ENCODE measurements at regions not wholly inside any gene's neighbourhood (a gene's known extent, or its start where the extent isn't known, plus 50 kb on each side); places are given as distances from the start of the nearest gene placed in this dataset.

DNA sequence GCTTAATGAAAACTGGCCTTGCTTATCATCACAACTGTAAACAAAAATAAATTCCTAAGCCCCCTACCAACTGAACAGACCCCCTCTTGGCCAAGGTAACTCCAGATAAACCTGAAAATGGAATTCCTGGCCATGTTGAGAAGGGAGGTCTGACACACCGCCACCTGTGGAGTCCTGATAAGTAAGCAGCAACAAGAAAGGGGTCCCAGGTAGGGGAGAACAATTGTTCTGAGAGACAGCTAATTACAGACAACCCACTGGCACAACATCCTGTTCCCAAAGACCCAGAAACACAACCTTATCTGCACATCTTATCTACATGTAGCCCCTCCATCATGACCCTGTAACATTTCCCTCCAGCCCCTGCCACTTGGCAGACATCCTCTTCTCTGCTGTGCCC, 91.2 kb upstream of the TNR start:
- no peak for DNase-seq (ENCODE audit: low spot score)
- in situ Hi-C loops (cut with HindIII; ENCODE audit: low sequenced_read_pairs), result no loop called here

- no peak for DNase-seq (ENCODE audit: low spot score)
- in situ Hi-C loops (cut with HindIII; ENCODE audit: low sequenced_read_pairs), result no loop called here
Observed at GRCh38 chr1:175833951-175834350, 90.6 kb upstream of the TNR start.

DNA sequence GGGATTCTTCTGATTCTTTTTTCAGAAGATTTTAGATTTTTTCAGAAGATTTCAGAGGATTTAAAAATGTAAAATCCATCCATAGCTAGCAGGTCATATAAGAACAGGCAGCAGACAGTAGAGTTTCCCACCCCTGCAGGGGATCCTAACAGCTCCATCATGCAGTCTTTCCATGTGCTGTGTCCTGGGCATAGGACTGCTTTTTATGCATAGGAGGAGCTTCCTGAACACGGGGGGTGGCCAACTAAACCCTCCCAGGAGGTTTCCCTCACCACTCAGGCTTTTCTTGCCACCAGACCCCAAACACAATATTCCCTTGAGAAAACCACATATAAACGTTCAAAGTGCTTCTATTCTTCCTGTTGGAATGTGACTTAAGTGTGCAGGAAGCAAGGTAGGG, 90.1 kb upstream of the TNR start:
- in situ Hi-C loops (cut with HindIII; ENCODE audit: low sequenced_read_pairs), result no loop called here

GRCh38 chr1:175830500-175830899, 87.1 kb upstream of the TNR start:
- in situ Hi-C loops (cut with HindIII; ENCODE audit: low sequenced_read_pairs), result no loop called here
- DNase-seq (ENCODE audit: low spot score), result no peak

More for the DNA sequence above, 90.1 kb upstream of the TNR start:
- no peak for DNase-seq (ENCODE audit: low spot score)

- in situ Hi-C loops (cut with HindIII; ENCODE audit: low sequenced_read_pairs), result no loop called here
- no peak for DNase-seq (ENCODE audit: low spot score)
Observed at GRCh38 chr1:175829845-175830244, 86.5 kb upstream of the TNR start.

- in situ Hi-C loops (cut with HindIII; ENCODE audit: low sequenced_read_pairs), result no loop called here
- no peak for DNase-seq (ENCODE audit: low spot score)
Observed at GRCh38 chr1:175826705-175827104, 83.3 kb upstream of the TNR start.

DNA sequence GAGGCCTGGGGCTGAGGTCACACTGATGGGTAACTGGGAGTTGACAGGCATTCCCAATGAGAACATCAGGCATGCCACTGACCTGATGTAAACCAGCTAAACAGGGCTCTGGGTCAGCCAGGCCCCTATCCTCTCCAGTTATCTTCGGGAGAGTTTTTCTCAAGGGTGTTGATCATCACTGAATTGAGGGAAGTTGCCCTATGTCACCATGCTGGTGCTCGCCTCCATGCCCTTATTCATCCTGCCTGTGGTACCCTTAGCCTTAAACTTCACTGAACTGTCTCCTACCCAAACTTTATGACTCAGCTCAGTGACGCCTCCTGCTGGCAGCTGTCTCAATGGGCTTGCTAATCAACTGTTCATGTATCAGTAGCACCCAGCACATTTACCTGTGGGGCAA, 80.7 kb upstream of the TNR start:
- in situ Hi-C loops (cut with HindIII; ENCODE audit: low sequenced_read_pairs), result no loop called here
- DNase-seq (ENCODE audit: low spot score), result no peak

DNA sequence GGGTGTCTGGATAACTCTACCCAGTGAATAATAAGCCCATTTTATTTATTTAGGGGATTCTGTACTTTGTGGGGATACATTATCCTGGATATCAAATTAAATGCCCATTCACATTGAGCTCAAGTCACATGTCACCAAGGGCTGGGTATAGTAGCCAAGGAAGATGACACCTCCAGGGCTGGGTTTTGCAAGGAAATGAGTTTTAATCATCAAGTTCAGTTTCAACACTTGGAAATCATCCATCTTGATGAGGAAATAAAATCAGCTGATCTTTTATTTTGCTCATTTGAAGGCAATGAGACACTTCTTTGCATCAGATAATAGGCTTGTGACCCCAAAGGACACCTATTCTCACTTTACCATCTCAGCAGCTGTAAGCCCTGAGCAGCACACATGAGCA, 80.0 kb upstream of the TNR start:
- no peak for DNase-seq (ENCODE audit: low spot score)
- in situ Hi-C loops (cut with HindIII; ENCODE audit: low sequenced_read_pairs), result no loop called here

DNA sequence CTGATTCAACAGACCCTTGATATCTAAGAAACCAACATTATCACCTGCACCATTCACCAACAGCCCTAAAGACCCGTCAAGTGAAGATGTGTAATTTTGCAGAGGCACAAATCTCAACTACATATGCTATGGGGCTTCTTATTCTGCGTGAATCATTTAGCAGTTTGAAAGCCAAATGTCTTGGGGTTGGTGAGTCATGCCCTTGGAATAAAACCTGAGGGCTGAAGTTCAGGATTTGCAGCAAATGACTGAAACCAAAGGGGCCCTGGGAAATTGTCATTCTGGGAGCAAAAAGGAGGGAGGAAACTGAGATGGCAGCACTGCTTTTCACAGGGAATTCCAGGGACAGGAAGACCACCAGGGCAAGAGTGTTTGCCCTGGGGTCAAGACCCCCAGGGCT, 79.2 kb upstream of the TNR start:
- no peak for DNase-seq (ENCODE audit: low spot score)
- in situ Hi-C loops (cut with HindIII; ENCODE audit: low sequenced_read_pairs), result no loop called here

DNA sequence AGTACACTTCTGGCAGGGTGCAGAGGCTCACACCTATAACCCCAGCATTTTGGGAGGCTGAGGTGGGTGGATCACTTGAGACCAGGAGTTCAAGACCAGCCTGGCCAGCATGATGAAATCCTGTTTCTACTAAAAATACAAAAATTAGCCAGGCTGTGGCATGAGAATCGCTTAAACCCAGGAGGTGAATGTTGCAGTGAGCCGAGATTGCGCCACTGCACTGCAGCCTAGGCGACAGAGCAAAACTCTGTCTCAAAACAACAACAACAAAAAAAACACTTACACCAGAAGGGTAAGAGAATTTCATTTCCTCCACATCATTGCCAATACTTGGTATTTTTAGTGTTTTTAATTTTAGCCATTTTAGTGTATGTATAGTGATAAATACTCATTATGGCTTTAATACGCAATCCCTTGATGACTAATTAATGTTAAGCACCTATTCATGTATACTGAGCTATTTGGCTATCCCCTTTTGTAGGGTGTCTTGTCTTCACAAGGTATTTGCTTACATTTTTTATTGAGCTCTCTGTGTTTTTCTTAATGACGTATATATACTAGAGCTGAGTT, 77.1 kb upstream of the TNR start:
- DNase-seq (ENCODE audit: low spot score), result no peak
- in situ Hi-C loops (cut with HindIII; ENCODE audit: low sequenced_read_pairs), result no loop called here

DNA sequence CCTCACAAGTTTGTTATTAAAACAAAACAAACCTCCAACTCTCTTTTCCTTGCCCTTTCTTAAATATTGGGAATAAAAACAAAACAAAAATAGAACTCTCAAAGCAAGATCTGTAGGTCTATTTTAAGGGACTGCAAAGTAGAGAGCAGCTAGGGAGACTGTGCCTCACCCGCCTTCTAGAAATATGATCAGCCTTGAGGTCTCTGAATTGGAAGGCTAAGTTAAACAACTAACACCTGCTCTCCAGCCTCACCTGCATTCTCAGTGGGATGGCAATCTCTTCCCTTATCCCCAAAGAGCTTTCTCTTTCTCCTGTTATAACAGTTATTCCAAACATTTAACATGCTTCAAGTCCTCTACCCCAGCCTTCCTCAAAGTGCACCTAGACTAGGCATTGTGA, 75.5 kb upstream of the TNR start:
- in situ Hi-C loops (cut with HindIII; ENCODE audit: low sequenced_read_pairs), result no loop called here
- no peak for DNase-seq (ENCODE audit: low spot score)

- in situ Hi-C loops (cut with HindIII; ENCODE audit: low sequenced_read_pairs), result no loop called here
- no peak for DNase-seq (ENCODE audit: low spot score)
Observed at GRCh38 chr1:175817445-175817844, 74.0 kb upstream of the TNR start.

GRCh38 chr1:175814885-175815284, 71.5 kb upstream of the TNR start:
- no peak for DNase-seq (ENCODE audit: low spot score)
- in situ Hi-C loops (cut with HindIII; ENCODE audit: low sequenced_read_pairs), result no loop called here

GRCh38 chr1:175812936-175813335, 69.5 kb upstream of the TNR start:
- in situ Hi-C loops (cut with HindIII; ENCODE audit: low sequenced_read_pairs), result no loop called here
- DNase-seq (ENCODE audit: low spot score), result no peak

GRCh38 chr1:175810305-175810704, 66.9 kb upstream of the TNR start:
- DNase-seq (ENCODE audit: low spot score), result no peak
- in situ Hi-C loops (cut with HindIII; ENCODE audit: low sequenced_read_pairs), result no loop called here

GRCh38 chr1:175808999-175809398, 65.6 kb upstream of the TNR start:
- DNase-seq (ENCODE audit: low spot score), result no peak
- in situ Hi-C loops (cut with HindIII; ENCODE audit: low sequenced_read_pairs), result no loop called here

DNA sequence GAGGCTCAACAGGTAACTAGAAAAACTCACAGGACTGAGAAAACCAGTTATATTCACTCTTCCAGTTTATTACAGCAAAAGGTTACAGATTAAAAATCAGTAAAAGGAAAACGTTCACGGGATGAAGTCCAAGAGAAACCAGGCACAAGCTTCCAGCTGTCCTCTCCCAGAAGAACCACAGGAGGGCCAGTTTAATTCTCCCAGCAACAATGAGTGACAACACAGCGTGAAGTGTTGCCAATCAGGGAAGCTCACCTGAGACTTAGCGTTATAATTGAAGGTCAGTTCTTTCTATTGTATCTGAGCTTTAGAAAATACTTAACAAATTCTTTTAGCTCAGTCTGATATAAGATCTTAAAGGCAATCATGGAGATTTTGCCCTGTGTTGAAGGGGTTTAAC, 65.2 kb upstream of the TNR start:
- in situ Hi-C loops (cut with HindIII; ENCODE audit: low sequenced_read_pairs), result no loop called here
- no peak for DNase-seq (ENCODE audit: low spot score)

GRCh38 chr1:175804561-175804960, 61.2 kb upstream of the TNR start:
- no peak for DNase-seq (ENCODE audit: low spot score)
- in situ Hi-C loops (cut with HindIII; ENCODE audit: low sequenced_read_pairs), result no loop called here

GRCh38 chr1:175803413-175803812, 60.0 kb upstream of the TNR start:
- in situ Hi-C loops (cut with HindIII; ENCODE audit: low sequenced_read_pairs), result no loop called here
- no peak for DNase-seq (ENCODE audit: low spot score)

GRCh38 chr1:175802407-175803123, 59.2 kb upstream of the TNR start:
- DNase-seq (ENCODE audit: low spot score), result no peak
- in situ Hi-C loops (cut with HindIII; ENCODE audit: low sequenced_read_pairs), result no loop called here

DNA sequence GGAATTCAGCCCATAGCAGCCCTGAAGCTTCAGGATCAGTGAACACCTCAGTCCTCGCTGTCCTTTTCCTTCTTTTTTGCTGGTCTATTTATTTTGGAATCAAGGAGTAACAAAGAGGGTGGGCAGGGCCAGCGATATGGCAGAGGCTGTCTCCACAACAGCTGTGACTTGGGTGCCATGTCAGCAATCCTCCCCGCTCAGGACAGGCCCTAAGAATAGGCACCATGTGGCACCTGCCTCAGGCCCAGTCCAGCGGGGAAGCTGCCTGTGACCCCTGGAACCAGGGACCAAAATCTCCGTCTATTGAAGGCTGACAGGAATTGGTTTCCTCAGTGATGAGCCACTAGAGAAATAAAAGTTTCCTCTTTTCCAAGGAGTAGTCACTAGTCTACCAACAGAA, 58.6 kb upstream of the TNR start:
- in situ Hi-C loops (cut with HindIII; ENCODE audit: low sequenced_read_pairs), result no loop called here
- no peak for DNase-seq (ENCODE audit: low spot score)

All from G401 (cell line).